Hepatocyte (in vitro differentiated cells): ENCODE measurements at regions not wholly inside any gene's neighbourhood (a gene's known extent, or its start where the extent isn't known, plus 50 kb on each side); places are given as distances from the start of the nearest gene placed in this dataset.

Source experiments
- DNase-seq: peaks from one replicate; pipeline ENCODE4 v3.0.0-alpha.2; 2016; ENCODE audit warnings: low spot score
- H2AFZ ChIP-seq: fragments of 200-600 bp; sonication (generic); 2 replicates; pipeline ENCODE4 v1.6.0; 2016; ENCODE audit warnings: antibody characterized with exemption, mild to moderate bottlenecking
- H3K27ac ChIP-seq: fragments of 200-600 bp; sonication (generic); 2 replicates; pipeline ENCODE4 v1.5.1; 2016; ENCODE audit warnings: mild to moderate bottlenecking
- H3K27me3 ChIP-seq: fragments of 200-600 bp; sonication (generic); 2 replicates; pipeline ENCODE4 v1.6.1; 2016
- H3K36me3 ChIP-seq: fragments of 200-600 bp; sonication (generic); replicated peaks from 2 replicates; pipeline ENCODE4 v1.5.1; 2016; ENCODE audit warnings: low read depth; ENCODE audit not compliant: insufficient read depth
- H3K4me1 ChIP-seq: fragments of 200-600 bp; sonication (generic); 2 replicates; pipeline ENCODE4 v1.5.1; 2016; ENCODE audit warnings: mild to moderate bottlenecking, moderate library complexity; ENCODE audit not compliant: insufficient read depth
- H3K4me2 ChIP-seq: fragments of 200-600 bp; sonication (generic); 2 replicates; pipeline ENCODE4 v1.6.0; 2016
- H3K4me3 ChIP-seq: fragments of 200-600 bp; sonication (generic); 2 replicates; pipeline ENCODE4 v1.5.1; 2016; ENCODE audit warnings: mild to moderate bottlenecking
- H3K79me2 ChIP-seq: fragments of 200-600 bp; sonication (generic); 2 replicates; pipeline ENCODE4 v1.6.0; 2017; ENCODE audit warnings: mild to moderate bottlenecking
- H3K9me2 ChIP-seq: fragments of 200-600 bp; sonication (generic); replicated peaks from 2 replicates; pipeline ENCODE4 v1.6.0; 2017; ENCODE audit warnings: mild to moderate bottlenecking; ENCODE audit not compliant: insufficient read depth
- H3K9me3 ChIP-seq: fragments of 200-600 bp; sonication (generic); 2 replicates; pipeline ENCODE4 v1.5.1; 2016; ENCODE audit warnings: low read depth, mild to moderate bottlenecking
- H4K20me1 ChIP-seq: fragments of 200-600 bp; sonication (generic); 2 replicates; pipeline ENCODE4 v1.6.0; 2016; ENCODE audit warnings: mild to moderate bottlenecking; ENCODE audit not compliant: insufficient read depth, poor library complexity, severe bottlenecking
- EZH2 ChIP-seq: fragments of 200-600 bp; sonication (generic); IDR thresholded peaks from 2 replicates; pipeline ENCODE4 v1.6.1; 2016; ENCODE audit warnings: antibody characterized with exemption, mild to moderate bottlenecking, borderline replicate concordance
- EZH2phosphoT487 ChIP-seq: fragments of 200-600 bp; sonication (generic); IDR thresholded peaks from one replicate; pipeline ENCODE4 v1.6.1; 2018; ENCODE audit warnings: antibody characterized with exemption, mild to moderate bottlenecking, low read depth, moderate library complexity; ENCODE audit not compliant: unreplicated experiment, severe bottlenecking
- WGBS: methylation state at CpG from one replicate; pipeline ENCODE4 v1.1.6; 2016; ENCODE audit warnings: low lambda C conversion rate; ENCODE audit errors: missing lambda C conversion rate; 5-methylcytosine and 5-hydroxymethylcytosine counted together
- TF ChIP-seq, protein P1 (sequence below): fragments of 200-600 bp; sonication (generic); IDR thresholded peaks from 2 replicates; pipeline ENCODE4 v1.5.1; 2016; ENCODE audit warnings: antibody characterized with exemption, mild to moderate bottlenecking; ENCODE audit not compliant: poor library complexity

DNA sequence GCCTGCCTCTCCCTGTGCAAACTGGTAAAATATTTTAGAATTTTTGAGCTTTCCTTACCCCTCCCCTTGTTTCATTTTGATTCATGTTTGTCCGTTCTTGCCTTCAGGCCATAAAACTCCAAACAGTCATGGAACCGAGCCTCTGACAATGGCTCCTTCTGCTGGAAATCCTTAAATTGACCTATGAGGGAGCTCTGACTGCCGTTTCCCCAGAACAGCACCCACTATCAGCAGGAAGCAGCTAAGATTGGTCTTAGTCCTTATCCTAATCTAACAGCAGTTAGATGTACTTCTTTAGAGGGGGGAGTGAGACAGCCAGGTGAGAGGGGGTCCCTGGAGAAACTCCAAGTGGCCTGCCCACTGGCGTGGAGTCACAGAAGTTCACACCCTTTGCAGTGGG is 106.7 kb downstream of the FAM174A start:
- WGBS, result 59% methylated on average over 4 of the region's 4 CpGs

DNA sequence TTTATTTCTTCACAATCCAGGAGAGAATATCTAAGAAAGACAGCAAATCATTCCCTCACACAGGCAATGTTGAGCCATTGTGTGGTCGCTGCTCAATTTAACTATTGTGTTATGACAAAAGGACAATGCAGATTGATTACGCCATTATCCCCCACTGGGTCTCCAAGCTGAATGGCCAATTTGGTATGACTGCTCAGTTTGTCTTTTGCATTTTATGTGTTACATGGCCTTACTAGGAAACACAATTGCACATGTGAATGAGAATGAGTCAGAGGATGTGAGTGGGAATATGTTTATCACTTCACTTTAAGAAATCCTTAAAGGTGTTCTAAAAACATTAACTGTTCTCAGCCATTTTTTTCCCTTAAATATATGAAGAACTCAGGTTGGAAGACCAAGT is 108.3 kb downstream of the FAM174A start:
- Histone ChIP-seq H3K36me3 (no peaks in the 10 kb centered on the region), H3K4me1 (no peaks in the 10 kb centered on the region), H3K9me3 (no peaks in the 10 kb centered on the region), H3K4me3 (no peak overlapping the region), H4K20me1 (no peaks in the 10 kb centered on the region), H3K9me2 (no peaks in the 10 kb centered on the region), H3K4me2 (no peak overlapping the region), H2AFZ (no peak overlapping the region), H3K27me3 (no peaks in the 10 kb centered on the region), H3K27ac (no peak overlapping the region), H3K79me2 (no peaks in the 10 kb centered on the region)
- 90% methylated on average over 2 of the region's 2 CpGs for WGBS
- DNase-seq, result no peak
- TF ChIP-seq, protein P1, sequence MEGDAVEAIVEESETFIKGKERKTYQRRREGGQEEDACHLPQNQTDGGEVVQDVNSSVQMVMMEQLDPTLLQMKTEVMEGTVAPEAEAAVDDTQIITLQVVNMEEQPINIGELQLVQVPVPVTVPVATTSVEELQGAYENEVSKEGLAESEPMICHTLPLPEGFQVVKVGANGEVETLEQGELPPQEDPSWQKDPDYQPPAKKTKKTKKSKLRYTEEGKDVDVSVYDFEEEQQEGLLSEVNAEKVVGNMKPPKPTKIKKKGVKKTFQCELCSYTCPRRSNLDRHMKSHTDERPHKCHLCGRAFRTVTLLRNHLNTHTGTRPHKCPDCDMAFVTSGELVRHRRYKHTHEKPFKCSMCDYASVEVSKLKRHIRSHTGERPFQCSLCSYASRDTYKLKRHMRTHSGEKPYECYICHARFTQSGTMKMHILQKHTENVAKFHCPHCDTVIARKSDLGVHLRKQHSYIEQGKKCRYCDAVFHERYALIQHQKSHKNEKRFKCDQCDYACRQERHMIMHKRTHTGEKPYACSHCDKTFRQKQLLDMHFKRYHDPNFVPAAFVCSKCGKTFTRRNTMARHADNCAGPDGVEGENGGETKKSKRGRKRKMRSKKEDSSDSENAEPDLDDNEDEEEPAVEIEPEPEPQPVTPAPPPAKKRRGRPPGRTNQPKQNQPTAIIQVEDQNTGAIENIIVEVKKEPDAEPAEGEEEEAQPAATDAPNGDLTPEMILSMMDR, result no peak
- no peak for TF ChIP-seq EZH2
- no peak for TF ChIP-seq EZH2phosphoT487

More for the DNA sequence above, 106.7 kb downstream of the FAM174A start:
- no peaks in the 10 kb centered on the region for H3K79me2 ChIP-seq
- H3K36me3 ChIP-seq, result no peaks in the 10 kb centered on the region
- H3K27me3 ChIP-seq, result no peaks in the 10 kb centered on the region
- no peak for DNase-seq
- H3K4me1 ChIP-seq, result no peaks in the 10 kb centered on the region
- H4K20me1 ChIP-seq, result no peaks in the 10 kb centered on the region
- no peak overlapping the region for H3K4me3 ChIP-seq
- no peaks in the 10 kb centered on the region for H3K9me3 ChIP-seq
- no peak for TF ChIP-seq EZH2
- TF ChIP-seq, protein P1, result no peak
- TF ChIP-seq EZH2phosphoT487, result no peak
- no peak overlapping the region for H3K4me2 ChIP-seq
- no peak overlapping the region for H3K27ac ChIP-seq
- no peaks in the 10 kb centered on the region for H3K9me2 ChIP-seq
- no peak overlapping the region for H2AFZ ChIP-seq

DNA sequence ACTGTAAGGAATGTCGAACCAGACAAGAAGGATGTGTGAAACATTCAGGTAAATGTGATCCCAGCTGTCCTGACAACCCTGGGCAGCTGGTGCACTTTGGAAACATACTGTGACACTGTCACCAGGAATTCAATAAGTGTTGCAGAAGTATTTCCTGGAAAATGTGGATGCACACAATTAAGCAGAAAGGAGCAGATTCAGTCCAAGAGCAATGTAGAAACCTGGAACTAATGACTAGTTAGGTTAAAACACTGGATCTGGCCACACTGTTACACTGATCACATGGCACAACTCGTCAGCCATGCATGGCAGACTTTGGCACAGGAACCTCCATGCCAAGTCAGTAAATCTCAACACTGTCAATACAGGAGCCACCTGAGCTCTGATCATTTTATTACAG is 109.0 kb downstream of the FAM174A start:
- no peak for DNase-seq
- H3K9me3 ChIP-seq, result no peaks in the 10 kb centered on the region

More for the DNA sequence above, 109.0 kb downstream of the FAM174A start:
- no peaks in the 10 kb centered on the region for H3K4me1 ChIP-seq
- H3K4me2 ChIP-seq, result no peak overlapping the region
- H3K27me3 ChIP-seq, result no peaks in the 10 kb centered on the region
- no peaks in the 10 kb centered on the region for H3K36me3 ChIP-seq
- H3K9me2 ChIP-seq, result no peaks in the 10 kb centered on the region
- H3K4me3 ChIP-seq, result no peak overlapping the region
- H4K20me1 ChIP-seq, result no peaks in the 10 kb centered on the region
- H3K79me2 ChIP-seq, result no peaks in the 10 kb centered on the region
- WGBS, result 85% methylated on average over 2 of the region's 2 CpGs
- H2AFZ ChIP-seq, result no peak overlapping the region
- TF ChIP-seq EZH2, result no peak
- no peak for TF ChIP-seq EZH2phosphoT487
- TF ChIP-seq, protein P1, result no peak
- no peak overlapping the region for H3K27ac ChIP-seq
